ENCODE measurements at regions not wholly inside any gene's neighbourhood (a gene's known extent, or its start where the extent isn't known, plus 50 kb on each side); places are given as distances from the start of the nearest gene placed in this dataset.
"Not testable (repeated sequence)": the region's sequence is repeated elsewhere in the genome, so short reads cannot be mapped to it uniquely, and the experiment has no call there.

DNA sequence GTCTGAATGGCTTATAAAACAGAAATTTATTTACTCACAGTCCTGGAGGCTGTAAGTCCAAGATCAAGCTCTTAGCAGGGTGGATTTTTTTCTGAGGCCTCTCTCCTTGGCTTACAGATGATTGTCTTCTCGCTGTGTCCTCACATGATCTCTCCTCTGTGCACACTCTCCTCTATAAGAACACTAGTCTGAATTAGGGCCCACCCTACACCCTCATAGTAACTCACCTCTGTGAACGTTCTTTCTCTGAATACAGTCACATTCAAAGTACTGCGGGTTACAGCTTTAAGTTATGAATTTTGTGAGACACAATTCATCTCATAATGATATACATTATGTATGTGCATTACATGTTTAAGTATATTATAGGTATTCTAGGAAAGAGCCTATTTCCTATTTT is 135.7 kb upstream of the ATXN7L3B start:
- DNase-seq, result no peak

DNA sequence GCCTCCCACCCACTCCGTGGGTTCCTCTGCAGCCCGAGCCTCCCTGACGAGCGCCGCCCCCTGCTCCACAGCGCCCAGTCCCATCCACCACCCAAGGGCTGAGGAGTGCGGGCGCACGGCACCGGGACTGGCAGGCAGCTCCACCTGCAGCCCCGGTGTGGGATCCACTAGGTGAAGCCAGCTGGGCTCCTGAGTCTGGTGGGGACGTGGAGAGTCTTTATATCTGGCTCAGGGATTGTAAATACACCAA is 134.5 kb upstream of the ATXN7L3B start:
- not testable (repeated sequence) for DNase-seq

DNA sequence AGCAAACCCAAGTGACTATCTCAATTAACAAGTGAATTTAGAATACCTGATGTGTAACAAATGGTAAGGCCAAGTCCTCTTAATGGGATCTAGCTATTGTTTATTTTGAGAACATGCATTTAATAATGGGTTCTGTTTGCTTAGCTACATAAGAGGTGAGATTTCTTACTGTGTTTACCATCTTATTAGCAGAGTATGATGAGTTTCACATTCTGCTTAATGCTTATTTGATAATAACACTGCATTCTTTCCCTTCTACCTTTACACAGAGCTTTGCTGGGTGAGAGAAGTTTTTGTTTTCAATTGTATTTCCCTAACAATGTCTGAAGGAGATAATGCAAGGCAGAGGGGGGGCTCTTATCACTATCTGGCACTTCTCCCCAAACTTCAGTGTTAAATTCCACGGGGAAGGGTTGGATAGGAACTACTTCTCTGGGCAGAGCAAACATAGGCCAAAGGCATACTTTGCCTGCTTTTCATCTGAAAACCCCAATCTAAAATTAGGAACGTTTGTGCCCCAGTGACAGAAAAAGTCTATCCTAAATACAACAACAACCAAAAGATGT is 129.0 kb upstream of the ATXN7L3B start:
- DNase-seq, result no peak

DNA sequence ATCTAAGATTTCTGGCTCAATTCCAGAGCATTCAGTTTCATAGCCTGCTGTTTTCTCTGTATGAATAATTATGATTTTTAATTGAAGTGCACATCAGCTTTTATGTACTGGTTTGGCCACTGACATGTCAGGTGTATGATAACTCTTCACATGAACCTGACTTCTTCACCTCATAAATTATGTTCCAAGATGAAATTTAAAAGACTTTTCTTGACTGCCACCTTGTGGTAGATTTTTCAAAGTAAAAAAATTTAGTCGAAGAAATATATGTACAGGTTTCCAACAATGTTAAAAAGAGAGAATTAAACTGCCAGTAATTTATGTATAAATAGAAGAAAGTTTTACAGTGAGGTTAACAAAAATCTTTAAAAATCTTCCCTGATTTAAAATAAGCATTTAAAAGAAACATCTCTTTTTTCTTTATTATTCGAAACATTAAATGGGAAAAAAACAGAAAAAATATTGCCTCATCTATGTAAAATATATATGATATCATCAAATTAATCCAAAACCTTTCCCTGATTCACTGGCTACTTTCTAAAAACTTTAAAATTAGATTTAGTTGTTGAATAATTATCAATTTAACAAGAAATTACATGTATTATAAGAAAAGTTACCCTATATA is 124.9 kb upstream of the ATXN7L3B start:
- peak; percentile 4 for DNase-seq

DNA sequence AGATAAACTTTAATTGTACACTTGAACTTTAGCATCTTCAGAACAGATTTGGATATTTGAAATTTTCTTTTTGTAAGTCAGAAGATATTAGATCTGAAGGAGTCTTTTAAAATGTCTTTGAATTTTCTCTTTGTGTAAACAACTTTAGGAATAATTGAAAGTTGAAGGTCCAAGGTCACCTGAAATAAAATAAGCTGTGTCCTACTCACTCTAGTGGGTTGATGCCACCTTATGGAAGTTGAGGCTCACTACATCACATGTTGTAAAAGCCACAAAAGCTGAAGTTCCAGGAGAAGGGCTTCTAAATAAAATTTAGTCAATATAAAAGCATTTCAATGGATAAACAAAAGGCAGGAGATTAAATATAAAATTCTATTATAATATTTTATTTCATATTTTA is 122.0 kb upstream of the ATXN7L3B start:
- DNase-seq, result peak; percentile 5

DNA sequence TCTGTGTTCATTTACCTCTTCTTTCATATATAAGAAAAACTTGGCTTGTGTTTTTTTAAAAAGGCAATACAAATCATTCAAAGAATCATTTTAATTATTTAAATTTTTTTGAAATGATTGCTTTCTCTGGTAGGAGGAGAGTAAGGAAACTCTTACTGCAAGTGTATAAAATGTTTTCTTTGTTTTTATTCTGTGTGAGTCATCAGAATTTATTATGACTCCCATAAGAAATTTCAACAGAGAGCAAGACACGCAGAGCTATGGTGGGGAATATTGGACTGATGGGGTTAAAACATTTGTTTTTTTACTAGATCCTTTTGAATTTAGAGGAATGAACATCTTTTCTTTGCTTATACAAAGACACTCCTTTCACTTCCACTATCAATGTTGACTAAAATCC is 119.1 kb upstream of the ATXN7L3B start:
- DNase-seq, result no peak

DNA sequence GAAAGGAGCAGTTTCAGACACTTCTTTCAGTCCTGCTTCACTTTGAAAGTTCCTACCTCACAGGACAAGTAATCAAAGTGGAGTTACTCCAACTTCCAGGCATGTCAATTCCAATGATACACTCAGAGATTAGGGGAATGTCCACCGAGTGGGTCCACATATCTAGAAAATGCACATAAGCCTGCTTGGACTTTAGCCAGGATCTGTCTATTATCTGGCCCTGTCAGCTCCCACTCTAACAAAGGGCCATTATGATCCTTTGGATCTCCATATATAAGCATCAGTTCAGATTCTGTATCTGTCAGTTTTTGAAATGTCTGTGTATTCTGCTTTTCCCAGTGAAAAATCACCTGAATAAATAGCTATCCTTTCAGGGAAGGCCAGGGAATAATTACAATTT is 112.9 kb upstream of the ATXN7L3B start:
- DNase-seq, result no peak

DNA sequence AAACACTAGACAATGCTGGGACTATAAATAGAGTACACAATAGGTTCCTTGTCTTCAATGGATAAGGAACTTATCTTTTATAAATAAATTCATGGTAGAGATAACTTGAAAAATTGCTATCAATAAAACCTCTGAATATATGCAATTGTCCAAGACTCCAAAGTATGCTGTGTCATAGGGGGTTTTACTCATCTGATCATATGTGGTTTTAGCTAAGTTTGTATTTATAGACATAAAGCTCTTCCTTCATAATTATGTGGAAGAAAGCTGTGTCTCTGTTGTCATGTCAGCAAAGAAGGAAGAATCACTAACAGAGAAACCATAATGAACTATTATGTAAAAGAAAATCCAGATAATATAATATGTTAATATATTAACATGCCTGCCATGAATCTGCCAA is 111.5 kb upstream of the ATXN7L3B start:
- no peak for DNase-seq

DNA sequence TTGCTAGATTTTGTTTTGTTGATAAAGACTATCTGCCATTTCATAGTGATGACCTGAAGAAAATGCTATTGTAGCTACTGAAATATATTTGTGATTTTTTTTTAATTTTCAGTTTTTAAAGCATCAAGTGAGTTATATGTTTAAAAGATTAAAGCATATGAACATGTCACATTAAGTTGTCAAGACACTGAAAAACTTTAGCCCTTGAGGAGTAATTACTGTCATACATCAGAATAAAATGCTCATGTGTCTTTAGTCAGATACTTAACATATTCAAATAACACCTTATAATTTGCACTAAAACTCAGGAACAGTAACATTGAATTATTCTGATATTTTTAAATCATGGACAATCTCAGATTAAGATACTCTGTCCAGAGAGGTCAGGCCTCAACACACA is 108.1 kb upstream of the ATXN7L3B start:
- DNase-seq, result no peak

DNA sequence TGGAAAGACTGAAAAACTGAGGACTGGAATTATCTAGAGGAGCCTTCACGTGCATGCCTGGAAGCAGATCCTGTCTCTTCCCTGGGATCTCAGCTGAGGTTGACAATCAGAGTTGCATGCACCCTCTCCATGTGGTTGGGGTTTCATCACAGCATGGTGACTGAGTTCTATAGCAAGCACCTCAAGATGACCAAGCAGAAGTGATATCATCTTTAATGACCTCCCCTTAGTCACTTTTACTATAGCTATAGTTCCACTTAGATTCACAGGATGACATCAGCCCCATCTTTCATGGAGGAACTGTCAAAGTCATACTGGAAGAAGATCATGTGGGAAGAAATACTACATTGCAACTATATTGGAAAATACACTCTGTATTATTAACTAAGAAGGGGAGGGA is 105.8 kb upstream of the ATXN7L3B start:
- peak; percentile 1 for DNase-seq

DNA sequence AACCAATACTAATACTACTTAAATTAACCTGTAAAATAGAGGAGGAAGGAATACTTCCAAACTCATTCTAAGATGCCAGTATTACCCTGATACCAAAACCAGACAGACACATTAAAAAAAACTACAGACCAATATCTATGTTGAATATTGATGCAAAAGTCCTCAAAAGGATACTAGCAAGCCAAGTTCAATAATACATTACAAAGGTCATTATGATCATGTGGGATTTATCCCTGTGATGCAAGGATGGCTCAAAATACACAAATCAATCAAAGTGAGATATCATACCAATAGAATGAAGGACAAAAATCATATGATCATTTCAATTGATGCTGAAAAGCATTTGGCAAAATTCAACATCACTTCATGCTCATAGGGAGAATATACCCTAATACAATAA is 97.2 kb upstream of the ATXN7L3B start:
- DNase-seq, result no peak

DNA sequence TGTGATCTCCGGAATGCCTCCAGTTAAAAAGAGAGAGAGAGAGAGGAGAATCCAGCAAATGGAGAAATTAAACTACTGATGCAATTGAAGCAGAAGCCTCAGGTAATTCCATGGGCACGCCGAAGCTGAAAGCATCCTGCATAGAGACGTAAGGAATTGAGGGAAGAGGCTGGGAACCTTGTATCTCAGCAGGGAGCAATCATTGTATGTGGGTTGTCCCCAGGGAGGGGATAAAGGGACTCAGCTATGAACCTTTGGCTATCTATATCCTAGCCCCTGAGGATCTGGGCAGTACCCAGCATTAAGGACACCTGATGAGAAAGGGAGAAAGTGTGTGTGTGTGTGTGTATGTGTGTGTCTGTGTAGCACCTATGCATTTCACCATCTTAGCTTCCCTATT is 95.8 kb upstream of the ATXN7L3B start:
- no peak for DNase-seq

DNA sequence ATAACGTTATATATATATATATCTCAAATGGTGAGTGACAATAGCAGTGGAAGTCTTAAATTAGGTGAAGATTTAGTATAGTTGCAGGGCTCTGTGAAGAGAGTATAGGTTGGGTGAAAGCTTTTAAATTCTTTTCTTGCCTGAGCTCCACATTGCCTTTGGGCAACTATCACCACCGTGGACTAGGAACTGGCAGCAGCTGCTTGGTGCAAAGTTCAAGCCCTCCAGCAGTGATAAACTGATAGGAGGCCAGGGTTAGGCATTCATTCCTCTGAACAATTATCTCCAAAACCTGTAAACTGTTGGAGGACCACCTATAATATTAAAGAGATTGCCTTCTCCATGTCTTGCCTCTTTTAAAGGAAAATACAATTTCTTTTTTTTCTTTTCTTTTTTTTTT is 91.2 kb upstream of the ATXN7L3B start:
- no peak for DNase-seq

DNA sequence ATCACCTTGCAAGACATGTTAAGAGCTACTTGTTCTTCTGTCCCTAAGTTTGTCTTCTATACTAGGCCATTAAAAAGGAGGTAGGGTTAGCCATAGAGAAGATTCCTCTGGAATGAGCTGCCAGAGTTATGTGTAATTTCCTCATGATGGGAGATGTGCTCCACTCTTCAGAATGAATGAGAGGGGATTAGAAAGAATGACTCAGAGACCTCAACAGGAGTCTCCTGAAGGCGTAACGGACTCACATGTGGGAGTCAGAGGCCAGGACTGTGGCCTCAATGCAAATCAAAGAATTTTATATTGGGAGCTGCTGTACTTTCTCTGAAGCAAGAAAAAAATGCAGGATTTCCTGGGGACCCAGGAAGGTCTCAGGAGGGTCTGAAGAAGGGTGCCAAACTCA is 87.8 kb upstream of the ATXN7L3B start:
- peak; percentile 88 for DNase-seq

DNA sequence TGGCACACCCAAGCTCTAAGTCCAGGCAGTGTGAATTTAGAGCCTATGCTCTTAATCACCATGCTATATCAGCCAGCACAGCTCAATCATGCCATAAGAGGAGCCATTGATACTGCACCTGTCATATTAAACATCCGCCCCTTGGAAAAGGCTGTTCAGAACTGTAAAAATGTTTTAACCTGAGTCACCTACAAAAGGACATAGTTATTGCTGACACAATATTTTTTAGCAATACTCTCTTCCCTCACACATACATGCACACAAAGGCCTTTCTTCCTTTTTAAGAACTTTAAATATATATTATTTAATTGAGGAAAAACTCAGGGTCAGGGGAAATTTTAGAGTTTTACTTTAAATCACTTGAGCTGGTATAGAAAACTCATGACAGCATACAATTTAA is 83.5 kb upstream of the ATXN7L3B start:
- no peak for DNase-seq

DNA sequence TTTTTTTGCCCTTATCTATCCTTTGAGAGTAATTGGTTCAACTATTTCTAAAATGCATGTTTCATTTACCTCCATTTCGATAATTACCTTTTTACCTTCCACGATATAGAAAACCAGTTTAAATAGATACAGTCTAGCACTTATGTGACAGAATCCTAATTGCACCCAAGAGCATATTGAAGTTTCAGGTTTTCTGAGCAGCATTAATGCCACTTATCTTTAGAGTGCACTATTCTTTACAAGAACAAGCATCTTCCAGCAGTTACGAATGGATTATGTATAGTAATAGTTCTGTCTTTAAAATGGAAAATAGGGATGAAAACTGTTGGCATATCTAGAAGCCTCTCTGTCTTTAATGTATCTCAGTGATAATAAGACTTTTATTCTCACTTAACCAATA is 82.2 kb upstream of the ATXN7L3B start:
- no peak for DNase-seq

DNA sequence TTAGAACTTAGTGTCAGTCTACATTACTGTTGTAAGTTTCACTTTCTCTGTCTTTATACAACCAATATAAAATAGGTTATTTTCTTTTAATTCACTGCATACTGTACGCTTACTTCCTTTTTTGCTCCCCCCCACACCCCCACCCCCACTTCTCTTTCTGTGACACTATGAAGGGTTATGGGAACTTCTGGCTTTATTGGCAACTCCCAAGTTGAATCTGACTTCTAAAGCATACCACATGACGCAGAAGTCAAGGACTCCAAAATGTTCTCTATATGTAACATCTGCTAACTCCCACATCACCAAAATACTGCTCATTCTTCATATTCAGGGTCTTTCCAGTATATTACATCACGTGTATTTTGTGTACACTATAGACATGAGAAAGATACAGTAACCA is 81.2 kb upstream of the ATXN7L3B start:
- no peak for DNase-seq

DNA sequence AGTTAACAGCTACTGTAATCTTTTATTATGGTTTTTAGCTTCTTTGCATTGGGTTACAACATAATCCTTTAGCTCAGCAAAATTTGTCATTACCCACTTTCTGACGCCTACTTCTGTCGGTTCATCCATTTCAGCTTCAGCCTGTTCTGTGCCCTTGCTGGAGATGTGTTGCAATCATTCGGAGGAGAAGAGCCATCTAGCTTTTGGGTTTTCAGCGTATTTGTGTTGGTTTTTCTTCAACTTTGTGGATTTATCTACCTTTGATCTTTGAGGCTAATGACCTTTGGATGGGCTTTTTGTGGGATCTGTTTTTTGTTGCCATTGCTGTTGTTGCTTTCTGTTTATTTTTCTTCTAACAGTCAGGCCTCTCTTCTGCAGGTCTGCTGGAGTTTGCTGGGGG is 69.2 kb upstream of the ATXN7L3B start:
- no peak for DNase-seq

DNA sequence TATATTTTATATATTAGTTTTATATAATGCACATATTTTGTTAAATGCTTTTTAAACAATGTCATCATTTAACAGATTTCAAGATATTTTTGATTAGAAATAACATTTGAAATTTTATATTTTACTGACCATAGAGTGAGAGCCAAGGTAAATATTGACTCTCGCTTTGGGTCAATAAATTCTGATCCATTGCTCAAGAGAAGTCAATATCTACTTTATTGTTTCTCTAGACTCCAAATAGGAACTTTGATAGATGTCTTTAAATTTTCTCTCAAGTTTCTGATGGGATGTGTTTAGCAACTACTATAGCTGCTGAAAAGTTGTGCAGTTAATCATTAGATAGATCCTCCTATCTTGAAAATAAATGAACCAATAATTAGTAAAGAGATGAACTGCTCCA is 61.4 kb upstream of the ATXN7L3B start:
- DNase-seq, result no peak

DNA sequence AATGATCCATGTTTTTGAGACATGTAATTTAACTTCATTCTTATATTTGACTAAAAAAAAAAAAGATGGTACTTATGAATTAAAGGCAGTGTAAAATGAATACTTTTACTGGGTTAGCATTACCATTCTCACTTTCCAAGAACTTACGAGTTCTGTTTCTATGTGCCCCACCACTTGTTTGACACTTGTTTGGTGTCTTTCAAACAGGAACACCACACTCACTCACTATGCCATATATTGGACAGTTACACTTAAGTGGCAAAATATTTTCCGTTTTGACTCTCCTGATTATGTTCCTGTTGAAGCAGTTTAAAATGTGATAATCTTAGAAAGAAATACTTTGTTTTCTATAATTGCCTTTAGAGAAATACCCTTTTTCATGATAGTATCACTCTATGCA is 56.6 kb upstream of the ATXN7L3B start:
- DNase-seq, result no peak

DNA sequence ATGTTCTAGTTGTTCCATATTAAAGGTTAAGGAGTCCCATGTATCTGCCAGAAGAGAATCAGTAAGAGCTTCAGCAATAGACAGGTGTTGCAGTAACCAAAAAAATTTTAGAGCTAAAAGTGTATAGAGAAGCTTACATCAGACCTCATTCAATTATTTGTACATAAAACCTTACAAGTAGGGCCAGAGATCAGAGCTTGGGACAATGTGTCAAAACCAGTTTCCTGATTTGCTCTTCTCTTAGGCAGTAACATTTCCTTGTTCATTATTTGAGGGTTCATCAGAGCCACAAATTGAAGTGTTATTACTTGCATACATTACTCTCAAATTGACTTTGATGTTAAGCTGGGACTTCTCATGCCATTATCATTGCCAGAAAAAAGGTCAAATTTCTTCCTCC is 55.5 kb upstream of the ATXN7L3B start:
- no peak for DNase-seq

DNA sequence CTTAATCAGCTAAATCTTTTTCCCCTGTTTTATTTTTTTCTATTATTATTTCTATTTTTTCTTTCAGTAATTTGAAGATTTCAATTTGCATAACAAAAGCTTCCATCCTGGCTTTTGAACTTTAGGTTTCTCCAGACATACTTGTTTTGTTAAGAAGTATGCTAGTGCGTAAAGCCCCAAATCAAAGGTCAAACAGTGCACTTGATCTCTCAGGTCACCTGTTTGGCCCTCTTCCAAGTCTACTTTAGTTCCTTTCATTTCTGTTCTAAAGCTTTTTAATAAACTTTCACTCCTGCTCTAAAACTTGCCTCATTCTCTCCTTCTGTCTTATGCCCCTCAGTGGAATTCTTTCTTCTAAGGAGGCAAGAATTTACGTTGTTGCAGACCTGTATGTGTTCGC is 54.6 kb upstream of the ATXN7L3B start:
- no peak for DNase-seq

Data from fibroblast of skin of abdomen (primary cell).